ENCODE measurements at regions not wholly inside any gene's neighbourhood (a gene's known extent, or its start where the extent isn't known, plus 50 kb on each side); places are given as distances from the start of the nearest gene placed in this dataset.

- Histone ChIP-seq H3K36me3 (ENCODE audit: insufficient read depth, low read depth, low read length) (no peaks in the 10 kb centered on the region), H3K27ac (ENCODE audit: low read length) (no peak overlapping the region), H3K9ac (ENCODE audit: low read depth, low read length) (no peak overlapping the region)
Observed at GRCh38 chr12:33323823-33324222, 115.8 kb downstream of the SYT10 start.

GRCh38 chr12:33322519-33322918 lies 117.1 kb downstream of the SYT10 start:
- Histone ChIP-seq H3K4me3 (ENCODE audit: low read length) (no peak overlapping the region), H3K27me3 (ENCODE audit: insufficient read depth, low read length) (no peaks in the 10 kb centered on the region), H3K9ac (ENCODE audit: low read depth, low read length) (no peak overlapping the region), H3K9me3 (ENCODE audit: insufficient read depth, low read depth, low read length) (no peaks in the 10 kb centered on the region), H3K36me3 (ENCODE audit: insufficient read depth, low read depth, low read length) (no peaks in the 10 kb centered on the region), H3K4me1 (ENCODE audit: insufficient read depth, low read length) (no peaks in the 10 kb centered on the region), H3K27ac (ENCODE audit: low read length) (no peak overlapping the region)

More at GRCh38 chr12:33323823-33324222, 115.8 kb downstream of the SYT10 start:
- Histone ChIP-seq H3K4me3 (ENCODE audit: low read length) (no peak overlapping the region), H3K4me1 (ENCODE audit: insufficient read depth, low read length) (no peaks in the 10 kb centered on the region), H3K27me3 (ENCODE audit: insufficient read depth, low read length) (no peaks in the 10 kb centered on the region), H3K9me3 (ENCODE audit: insufficient read depth, low read depth, low read length) (no peaks in the 10 kb centered on the region)

DNA sequence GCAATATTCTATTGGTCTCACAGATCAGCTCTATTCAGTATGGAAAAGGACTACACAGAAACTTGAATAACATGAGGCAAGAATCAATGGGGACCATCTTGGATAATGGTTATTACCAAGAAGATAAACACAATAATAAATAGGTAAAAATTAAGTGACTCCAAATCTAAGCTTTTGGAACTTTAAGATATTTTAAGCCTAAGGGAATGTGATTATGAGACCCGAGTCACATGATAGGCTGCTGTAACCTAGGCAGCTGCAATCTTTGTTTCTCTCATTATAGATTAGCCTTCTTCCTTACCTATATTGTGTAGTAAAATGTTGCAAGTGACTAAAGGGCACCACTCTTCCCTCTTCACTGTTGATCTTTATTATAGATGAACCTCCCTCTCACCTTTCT lies 121.9 kb downstream of the SYT10 start:
- no peaks in the 10 kb centered on the region for H3K4me1 ChIP-seq (ENCODE audit: insufficient read depth, low read length)
- H3K36me3 ChIP-seq (ENCODE audit: insufficient read depth, low read depth, low read length), result no peaks in the 10 kb centered on the region
- H3K27ac ChIP-seq (ENCODE audit: low read length), result no peak overlapping the region
- no peak overlapping the region for H3K9ac ChIP-seq (ENCODE audit: low read depth, low read length)
- H3K27me3 ChIP-seq (ENCODE audit: insufficient read depth, low read length), result no peaks in the 10 kb centered on the region
- no peak overlapping the region for H3K4me3 ChIP-seq (ENCODE audit: low read length)
- no peaks in the 10 kb centered on the region for H3K9me3 ChIP-seq (ENCODE audit: insufficient read depth, low read depth, low read length)

DNA sequence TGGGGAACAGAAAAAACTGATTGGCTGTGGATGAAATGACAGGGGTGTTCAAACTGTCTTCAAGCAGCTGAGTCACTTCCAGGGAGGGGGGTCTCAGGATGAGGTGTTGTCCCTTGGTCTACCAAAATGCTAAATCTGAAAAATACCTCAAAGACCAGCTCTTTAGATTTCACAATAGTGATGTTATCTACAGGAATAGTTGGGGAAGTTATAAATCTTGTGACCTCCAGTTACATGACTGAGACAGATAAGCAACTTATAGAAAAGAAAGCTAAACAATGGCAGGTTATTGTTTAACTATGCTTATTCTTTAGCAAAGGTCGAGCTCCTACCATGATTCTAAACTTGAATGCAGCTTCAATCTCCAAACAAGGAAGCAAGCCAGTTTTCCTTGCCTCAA lies 125.4 kb downstream of the SYT10 start:
- Histone ChIP-seq H3K9ac (ENCODE audit: low read depth, low read length) (no peak overlapping the region), H3K36me3 (ENCODE audit: insufficient read depth, low read depth, low read length) (no peaks in the 10 kb centered on the region), H3K4me1 (ENCODE audit: insufficient read depth, low read length) (no peaks in the 10 kb centered on the region), H3K9me3 (ENCODE audit: insufficient read depth, low read depth, low read length) (no peaks in the 10 kb centered on the region), H3K27me3 (ENCODE audit: insufficient read depth, low read length) (no peaks in the 10 kb centered on the region), H3K4me3 (ENCODE audit: low read length) (no peak overlapping the region), H3K27ac (ENCODE audit: low read length) (no peak overlapping the region)

GRCh38 chr12:33313476-33313875 lies 126.1 kb downstream of the SYT10 start:
- no peaks in the 10 kb centered on the region for H3K27me3 ChIP-seq (ENCODE audit: insufficient read depth, low read length)
- H3K9me3 ChIP-seq (ENCODE audit: insufficient read depth, low read depth, low read length), result no peaks in the 10 kb centered on the region
- H3K4me3 ChIP-seq (ENCODE audit: low read length), result no peak overlapping the region
- H3K27ac ChIP-seq (ENCODE audit: low read length), result no peak overlapping the region
- no peaks in the 10 kb centered on the region for H3K4me1 ChIP-seq (ENCODE audit: insufficient read depth, low read length)
- no peaks in the 10 kb centered on the region for H3K36me3 ChIP-seq (ENCODE audit: insufficient read depth, low read depth, low read length)
- H3K9ac ChIP-seq (ENCODE audit: low read depth, low read length), result no peak overlapping the region

GRCh38 chr12:33310471-33310870 lies 129.1 kb downstream of the SYT10 start:
- H3K9me3 ChIP-seq (ENCODE audit: insufficient read depth, low read depth, low read length), result no peaks in the 10 kb centered on the region
- H3K27me3 ChIP-seq (ENCODE audit: insufficient read depth, low read length), result no peaks in the 10 kb centered on the region
- no peaks in the 10 kb centered on the region for H3K36me3 ChIP-seq (ENCODE audit: insufficient read depth, low read depth, low read length)
- no peak overlapping the region for H3K4me3 ChIP-seq (ENCODE audit: low read length)
- no peak overlapping the region for H3K9ac ChIP-seq (ENCODE audit: low read depth, low read length)
- no peak overlapping the region for H3K27ac ChIP-seq (ENCODE audit: low read length)
- no peaks in the 10 kb centered on the region for H3K4me1 ChIP-seq (ENCODE audit: insufficient read depth, low read length)

GRCh38 chr12:33304176-33304575 lies 135.4 kb downstream of the SYT10 start:
- H3K36me3 ChIP-seq (ENCODE audit: insufficient read depth, low read depth, low read length), result no peaks in the 10 kb centered on the region
- H3K9me3 ChIP-seq (ENCODE audit: insufficient read depth, low read depth, low read length), result no peaks in the 10 kb centered on the region
- no peak overlapping the region for H3K9ac ChIP-seq (ENCODE audit: low read depth, low read length)

GRCh38 chr12:33296529-33296928 lies 143.1 kb downstream of the SYT10 start:
- no peaks in the 10 kb centered on the region for H3K9me3 ChIP-seq (ENCODE audit: insufficient read depth, low read depth, low read length)
- no peaks in the 10 kb centered on the region for H3K4me1 ChIP-seq (ENCODE audit: insufficient read depth, low read length)
- no peaks in the 10 kb centered on the region for H3K36me3 ChIP-seq (ENCODE audit: insufficient read depth, low read depth, low read length)
- H3K4me3 ChIP-seq (ENCODE audit: low read length), result no peak overlapping the region
- H3K27ac ChIP-seq (ENCODE audit: low read length), result no peak overlapping the region
- H3K27me3 ChIP-seq (ENCODE audit: insufficient read depth, low read length), result no peaks in the 10 kb centered on the region
- no peak overlapping the region for H3K9ac ChIP-seq (ENCODE audit: low read depth, low read length)

More at GRCh38 chr12:33304176-33304575, 135.4 kb downstream of the SYT10 start:
- Histone ChIP-seq H3K27ac (ENCODE audit: low read length) (no peak overlapping the region), H3K4me3 (ENCODE audit: low read length) (no peak overlapping the region), H3K4me1 (ENCODE audit: insufficient read depth, low read length) (no peaks in the 10 kb centered on the region), H3K27me3 (ENCODE audit: insufficient read depth, low read length) (no peaks in the 10 kb centered on the region)

GRCh38 chr12:33290703-33291102 lies 148.9 kb downstream of the SYT10 start:
- Histone ChIP-seq H3K27me3 (ENCODE audit: insufficient read depth, low read length) (no peaks in the 10 kb centered on the region), H3K27ac (ENCODE audit: low read length) (no peak overlapping the region), H3K36me3 (ENCODE audit: insufficient read depth, low read depth, low read length) (no peaks in the 10 kb centered on the region), H3K4me1 (ENCODE audit: insufficient read depth, low read length) (no peaks in the 10 kb centered on the region), H3K9ac (ENCODE audit: low read depth, low read length) (no peak overlapping the region), H3K9me3 (ENCODE audit: insufficient read depth, low read depth, low read length) (no peaks in the 10 kb centered on the region), H3K4me3 (ENCODE audit: low read length) (no peak overlapping the region)

DNA sequence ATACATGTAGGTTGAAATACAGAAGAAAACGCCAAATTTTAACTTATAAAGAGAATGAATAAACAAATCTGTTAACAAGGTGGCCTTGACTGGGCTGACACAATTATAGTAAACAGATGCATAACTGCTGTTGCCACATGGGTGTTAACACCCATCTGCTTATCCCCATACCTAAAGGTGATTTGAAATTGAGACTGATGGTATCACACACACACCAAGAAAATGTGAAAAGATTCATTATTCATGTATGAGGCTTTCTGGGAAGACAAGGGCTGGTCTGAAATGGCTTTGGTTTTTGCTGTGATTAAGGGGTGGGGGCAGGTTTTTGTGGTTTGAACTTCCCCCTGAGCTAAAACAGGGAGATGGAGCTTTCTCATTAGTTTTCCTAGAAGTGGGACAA lies 156.6 kb downstream of the SYT10 start:
- Histone ChIP-seq H3K27ac (ENCODE audit: low read length) (no peak overlapping the region), H3K36me3 (ENCODE audit: insufficient read depth, low read depth, low read length) (no peaks in the 10 kb centered on the region), H3K4me3 (ENCODE audit: low read length) (no peak overlapping the region), H3K4me1 (ENCODE audit: insufficient read depth, low read length) (no peaks in the 10 kb centered on the region), H3K27me3 (ENCODE audit: insufficient read depth, low read length) (no peaks in the 10 kb centered on the region), H3K9ac (ENCODE audit: low read depth, low read length) (no peak overlapping the region), H3K9me3 (ENCODE audit: insufficient read depth, low read depth, low read length) (peaks cover 26% of the 10 kb centered on the region)

DNA sequence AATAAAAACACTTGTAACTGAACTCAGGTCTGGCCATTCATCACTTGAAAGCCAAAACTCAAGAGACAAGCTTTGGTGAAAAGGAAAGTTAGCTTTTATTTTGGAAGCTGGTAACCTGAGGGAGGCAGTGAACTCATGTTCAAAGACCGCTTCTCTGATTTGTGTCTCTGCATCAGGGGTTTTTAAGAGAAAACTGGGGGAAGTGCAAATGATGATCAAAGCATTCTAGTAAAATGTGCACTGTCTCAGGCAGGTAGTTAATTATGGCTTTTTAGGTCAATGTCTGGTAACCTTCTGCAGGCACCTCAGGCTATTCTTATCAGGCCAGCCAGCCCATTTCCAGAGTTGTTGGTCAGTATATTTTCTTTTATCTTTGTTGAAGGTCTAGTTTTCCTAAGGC lies 162.2 kb downstream of the SYT10 start:
- Histone ChIP-seq H3K27ac (ENCODE audit: low read length) (no peak overlapping the region), H3K9ac (ENCODE audit: low read depth, low read length) (no peak overlapping the region), H3K4me3 (ENCODE audit: low read length) (no peak overlapping the region), H3K9me3 (ENCODE audit: insufficient read depth, low read depth, low read length) (peaks cover 37% of the 10 kb centered on the region), H3K36me3 (ENCODE audit: insufficient read depth, low read depth, low read length) (no peaks in the 10 kb centered on the region), H3K27me3 (ENCODE audit: insufficient read depth, low read length) (no peaks in the 10 kb centered on the region), H3K4me1 (ENCODE audit: insufficient read depth, low read length) (no peaks in the 10 kb centered on the region)

GRCh38 chr12:33267641-33268040 lies 172.0 kb downstream of the SYT10 start:
- Histone ChIP-seq H3K9ac (ENCODE audit: low read depth, low read length) (no peak overlapping the region), H3K4me1 (ENCODE audit: insufficient read depth, low read length) (no peaks in the 10 kb centered on the region; the same call in 1 of the 2 replicates), H3K36me3 (ENCODE audit: insufficient read depth, low read depth, low read length) (no peaks in the 10 kb centered on the region), H3K27me3 (ENCODE audit: insufficient read depth, low read length) (no peaks in the 10 kb centered on the region), H3K4me3 (ENCODE audit: low read length) (no peak overlapping the region), H3K9me3 (ENCODE audit: insufficient read depth, low read depth, low read length) (no peaks in the 10 kb centered on the region), H3K27ac (ENCODE audit: low read length) (no peak overlapping the region)

DNA sequence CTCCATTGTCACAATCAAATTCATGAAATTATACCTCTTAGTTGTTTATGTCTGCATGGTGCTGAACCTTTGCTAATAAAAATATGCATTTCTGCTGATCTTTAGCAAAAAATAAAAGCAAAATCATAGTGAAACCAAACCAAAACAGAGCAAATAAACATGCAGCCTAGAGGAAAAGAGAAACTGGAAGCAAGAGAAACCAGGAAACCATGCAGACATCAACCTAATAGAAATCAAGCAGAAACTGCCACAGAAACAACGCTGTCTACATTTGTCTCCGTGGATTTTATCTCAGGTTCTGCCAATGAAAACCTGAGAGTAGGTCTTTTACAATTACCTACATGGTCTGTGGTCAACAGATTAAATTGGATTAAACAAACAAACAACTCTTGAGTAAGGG lies 173.7 kb downstream of the SYT10 start:
- H3K27me3 ChIP-seq (ENCODE audit: insufficient read depth, low read length), result no peaks in the 10 kb centered on the region
- no peaks in the 10 kb centered on the region; the same call in 1 of the 2 replicates for H3K4me1 ChIP-seq (ENCODE audit: insufficient read depth, low read length)
- H3K36me3 ChIP-seq (ENCODE audit: insufficient read depth, low read depth, low read length), result no peaks in the 10 kb centered on the region
- H3K9me3 ChIP-seq (ENCODE audit: insufficient read depth, low read depth, low read length), result no peaks in the 10 kb centered on the region
- no peak overlapping the region for H3K9ac ChIP-seq (ENCODE audit: low read depth, low read length)
- no peak overlapping the region for H3K4me3 ChIP-seq (ENCODE audit: low read length)
- H3K27ac ChIP-seq (ENCODE audit: low read length), result no peak overlapping the region
